ENCODE measurements at regions not wholly inside any gene's neighbourhood (a gene's known extent, or its start where the extent isn't known, plus 50 kb on each side); places are given as distances from the start of the nearest gene placed in this dataset.

GRCh38 chr5:4150067-4150466 is 554.4 kb downstream of the IRX1 start:
- TF ChIP-seq, protein P1, sequence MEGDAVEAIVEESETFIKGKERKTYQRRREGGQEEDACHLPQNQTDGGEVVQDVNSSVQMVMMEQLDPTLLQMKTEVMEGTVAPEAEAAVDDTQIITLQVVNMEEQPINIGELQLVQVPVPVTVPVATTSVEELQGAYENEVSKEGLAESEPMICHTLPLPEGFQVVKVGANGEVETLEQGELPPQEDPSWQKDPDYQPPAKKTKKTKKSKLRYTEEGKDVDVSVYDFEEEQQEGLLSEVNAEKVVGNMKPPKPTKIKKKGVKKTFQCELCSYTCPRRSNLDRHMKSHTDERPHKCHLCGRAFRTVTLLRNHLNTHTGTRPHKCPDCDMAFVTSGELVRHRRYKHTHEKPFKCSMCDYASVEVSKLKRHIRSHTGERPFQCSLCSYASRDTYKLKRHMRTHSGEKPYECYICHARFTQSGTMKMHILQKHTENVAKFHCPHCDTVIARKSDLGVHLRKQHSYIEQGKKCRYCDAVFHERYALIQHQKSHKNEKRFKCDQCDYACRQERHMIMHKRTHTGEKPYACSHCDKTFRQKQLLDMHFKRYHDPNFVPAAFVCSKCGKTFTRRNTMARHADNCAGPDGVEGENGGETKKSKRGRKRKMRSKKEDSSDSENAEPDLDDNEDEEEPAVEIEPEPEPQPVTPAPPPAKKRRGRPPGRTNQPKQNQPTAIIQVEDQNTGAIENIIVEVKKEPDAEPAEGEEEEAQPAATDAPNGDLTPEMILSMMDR (IDR thresholded peaks at IDR 0.05): no peak
- TF ChIP-seq POLR2A (IDR thresholded peaks at IDR 0.05): no peak
- no peak for TF ChIP-seq EP300 (IDR thresholded peaks at IDR 0.05)
- no peak for TF ChIP-seq POLR2AphosphoS5 (IDR thresholded peaks at IDR 0.05)
